Coronary artery (tissue), 2 donors: ENCODE measurements at regions not wholly inside any gene's neighbourhood (a gene's known extent, or its start where the extent isn't known, plus 50 kb on each side); places are given as distances from the start of the nearest gene placed in this dataset.

Source experiments
- DNase-seq: peaks from one replicate; pipeline ENCODE4 v3.0.0-alpha.2; 2017; ENCODE audit warnings: low spot score
- H3K27ac ChIP-seq, 2 donors: fragments of 200-600 bp; sonication (generic); one replicate each; pipeline ENCODE4 v1.5.1; 2016 to 2019
- H3K4me3 ChIP-seq: fragments of 200-600 bp; sonication (generic); 2 replicates; pipeline ENCODE4 v1.5.1; 2016; ENCODE audit warnings: mild to moderate bottlenecking, moderate library complexity
- CTCF ChIP-seq: fragments of 200-600 bp; sonication (generic); IDR thresholded peaks from one replicate; pipeline ENCODE4 v1.5.1; 2019; ENCODE audit warnings: antibody characterized with exemption

DNA sequence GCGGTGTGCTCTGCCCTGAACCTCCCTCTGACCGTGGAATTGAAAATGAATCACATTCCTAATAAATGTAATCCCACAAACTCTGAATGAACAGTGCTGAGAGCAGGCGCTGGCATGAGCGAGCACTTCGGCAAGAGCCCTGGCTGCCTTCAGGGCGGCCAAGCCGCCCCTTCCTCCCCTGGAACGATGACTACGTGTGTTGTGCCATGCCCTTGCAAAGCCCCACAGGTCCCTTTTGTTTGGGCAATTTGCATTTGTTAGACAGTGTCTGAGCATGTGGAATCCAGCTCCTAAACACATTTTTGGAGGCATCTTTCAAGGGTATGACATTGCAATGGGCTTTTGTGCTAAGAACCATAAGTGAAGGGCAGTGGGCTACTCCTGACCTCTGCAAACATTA lies 95.6 kb upstream of the MKI67 start:
- Histone ChIP-seq H3K27ac (no peak overlapping the region), H3K4me3 (no peak overlapping the region)
- no peak for TF ChIP-seq CTCF
- DNase-seq: no peak

DNA sequence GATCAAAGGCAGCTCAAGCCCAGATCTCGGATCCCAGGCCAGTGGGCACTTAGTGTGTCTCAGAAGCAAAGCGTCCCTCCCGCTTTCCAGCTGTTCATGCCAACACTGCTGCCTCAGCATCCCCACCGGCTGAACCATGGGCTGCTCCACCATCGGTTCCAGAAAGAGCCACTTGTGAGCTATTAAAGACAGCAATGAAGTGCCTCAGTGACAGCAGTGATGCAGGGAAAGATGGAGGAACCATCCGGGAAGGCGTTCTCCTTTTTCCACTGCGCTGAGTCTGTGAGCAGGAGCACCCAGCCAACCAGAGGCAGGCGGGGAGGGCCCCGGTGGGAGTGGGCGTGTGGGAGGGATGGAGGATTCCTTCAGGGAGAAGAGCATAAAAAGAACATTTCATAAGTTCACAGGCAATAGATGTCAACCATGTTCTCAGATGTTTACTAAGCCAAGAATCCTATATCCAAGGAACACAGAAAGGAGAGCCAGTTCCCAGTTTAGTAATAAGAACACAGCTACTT lies 96.2 kb upstream of the MKI67 start:
- Histone ChIP-seq H3K27ac (no peak overlapping the region), H3K4me3 (no peak overlapping the region)
- TF ChIP-seq CTCF: no peak
- DNase-seq: no peak

- DNase-seq: no peak
- TF ChIP-seq CTCF: no peak
- no peak overlapping the region for H3K27ac ChIP-seq
- H3K4me3 ChIP-seq: no peak overlapping the region
Measured at GRCh38 chr10:128230401-128230800, 104.2 kb upstream of the MKI67 start.

GRCh38 chr10:128233422-128233821 lies 107.2 kb upstream of the MKI67 start:
- TF ChIP-seq CTCF: no peak
- DNase-seq: no peak
- H3K4me3 ChIP-seq: no peak overlapping the region

DNA sequence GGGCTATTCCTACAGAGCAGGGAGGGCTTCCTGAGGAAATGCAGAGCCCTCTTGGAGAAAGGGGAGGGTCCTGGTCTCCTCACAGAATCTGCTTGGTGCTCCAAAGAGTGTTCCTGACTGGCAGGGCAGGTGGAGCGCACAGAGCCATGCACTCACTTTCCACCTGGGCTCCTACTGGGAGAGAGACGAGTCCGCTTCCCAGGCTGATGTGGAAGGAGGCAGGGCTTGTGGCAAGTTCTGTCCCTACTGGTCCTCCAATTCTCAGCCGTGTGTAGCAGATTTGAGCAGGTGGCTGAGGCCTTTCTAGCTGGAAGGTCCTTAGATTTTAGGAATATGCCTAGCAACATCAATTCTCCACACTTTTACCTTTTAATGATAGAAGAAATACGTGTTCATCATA lies 111.5 kb upstream of the MKI67 start:
- no peak overlapping the region for H3K27ac ChIP-seq
- no peak overlapping the region for H3K4me3 ChIP-seq
- no peak for DNase-seq
- no peak for TF ChIP-seq CTCF

More at GRCh38 chr10:128233422-128233821, 107.2 kb upstream of the MKI67 start:
- H3K27ac ChIP-seq: no peak overlapping the region

DNA sequence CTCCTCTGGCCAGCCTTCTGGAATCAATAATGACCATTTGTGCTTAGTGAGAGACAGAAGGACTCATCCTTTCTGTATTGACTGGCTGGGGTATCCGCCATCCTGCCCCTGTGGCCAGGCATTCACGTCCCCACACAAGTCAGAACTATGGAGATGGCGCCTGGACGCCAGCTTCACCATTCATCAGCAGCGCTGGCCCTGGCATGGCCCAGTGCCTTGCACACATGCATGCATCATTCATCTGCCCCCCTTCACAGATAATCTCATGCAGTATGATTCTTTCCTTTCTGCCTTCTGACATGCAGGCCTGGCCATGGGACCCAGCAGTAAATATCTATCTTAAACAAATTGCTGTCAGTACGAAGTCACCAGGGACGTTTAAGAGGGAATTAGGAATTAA lies 114.8 kb upstream of the MKI67 start:
- no peak overlapping the region for H3K4me3 ChIP-seq
- no peak overlapping the region for H3K27ac ChIP-seq
- no peak for TF ChIP-seq CTCF
- no peak for DNase-seq

DNA sequence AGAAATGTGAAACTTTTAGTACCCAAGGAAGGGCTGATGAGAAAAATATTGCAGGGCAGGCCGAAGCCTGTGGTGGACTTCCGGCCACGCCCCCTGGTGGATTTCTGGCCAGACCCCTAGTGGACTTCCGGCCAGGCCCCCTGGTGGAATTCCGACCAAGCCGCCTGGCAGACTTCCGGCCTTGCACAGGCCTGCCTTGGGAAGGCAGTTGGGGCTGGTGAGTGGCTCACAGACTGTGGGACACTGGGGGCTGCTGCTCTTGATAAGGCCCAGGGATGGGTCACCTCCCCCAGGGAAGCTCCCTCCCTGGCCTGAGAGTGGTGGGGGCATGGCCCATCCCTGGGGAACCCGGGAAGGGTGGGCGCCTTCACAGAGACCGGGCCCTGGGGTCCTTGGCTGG lies 116.4 kb upstream of the MKI67 start:
- H3K4me3 ChIP-seq: no peak overlapping the region
- DNase-seq: no peak
- TF ChIP-seq CTCF: no peak
- H3K27ac ChIP-seq: no peak overlapping the region
